B cell (primary cell): ENCODE measurements at regions not wholly inside any gene's neighbourhood (a gene's known extent, or its start where the extent isn't known, plus 50 kb on each side); places are given as distances from the start of the nearest gene placed in this dataset.

Experiments used
- ATAC-seq: fragments of 200-7000 bp; cut with Tn5 transposase; one replicate; pipeline ENCODE4 v1.10.0; 2021; ENCODE audit warnings: low read depth, mild to moderate bottlenecking, moderate number of reproducible peaks, moderate library complexity
- CTCF ChIA-PET: fragments of 350-600 bp; sonication (Branson Sonifier 250); formaldehyde crosslinking; loops from one replicate; lab custom pipeline; 2021; ENCODE audit warnings: antibody characterized with exemption, inconsistent platforms; lab: Charles Lee
- POLR2A ChIA-PET: fragments of 350-600 bp; sonication (Branson Sonifier 250); formaldehyde crosslinking; loops from one replicate; lab custom pipeline; 2021; ENCODE audit warnings: antibody characterized with exemption; lab: Charles Lee
- DNase-seq: peaks from one replicate; pipeline ENCODE4 v3.0.0; 2013
- H2AFZ ChIP-seq: 2 replicates; pipeline ENCODE4 v1.6.1; 2012; ENCODE audit warnings: mild to moderate bottlenecking, low read depth, low read length; ENCODE audit not compliant: insufficient read depth, poor library complexity, severe bottlenecking
- H3K27ac ChIP-seq, 2 donors: 1 replicate in 1 of 2; 2 replicates in 1 of 2; pipeline ENCODE4 v1.5.1; 2012 to 2013; ENCODE audit warnings: low read length in 2 of 2, mild to moderate bottlenecking in 2 of 2, moderate library complexity in 1 of 2
- H3K27me3 ChIP-seq, 4 experiments: fragments of 200-600 bp in 1 of 4; sonication (generic) in 1 of 4; replicated peaks in 1 of 4; 1 replicate in 2 of 4; 2 replicates in 2 of 4; pipeline versions ENCODE4 v1.6.1 to v1.7.0; 2013 to 2016; ENCODE audit warnings: low read length in 3 of 4, mild to moderate bottlenecking in 2 of 4, mixed read lengths in 1 of 4, moderate library complexity in 1 of 4; ENCODE audit not compliant: insufficient read depth in 4 of 4, control insufficient read depth in 3 of 4; ENCODE audit errors: control extremely low read depth in 1 of 4
- H3K36me3 ChIP-seq, 2 experiments: replicated peaks in 1 of 2; 1 replicate in 1 of 2; 2 replicates in 1 of 2; pipeline versions ENCODE4 v1.6.1 to v1.7.1; 2013; ENCODE audit warnings: low read length in 1 of 2; ENCODE audit not compliant: insufficient read depth in 2 of 2, control insufficient read depth in 1 of 2; ENCODE audit errors: control extremely low read depth in 1 of 2, extremely low read depth in 1 of 2
- H3K4me1 ChIP-seq, 2 donors: fragments of 200-600 bp in 1 of 2; sonication (generic) in 1 of 2; 1 replicate in 1 of 2; 2 replicates in 1 of 2; pipeline versions ENCODE4 v1.5.1 to v1.6.1; 2013 to 2017; ENCODE audit warnings: low read length in 2 of 2; ENCODE audit not compliant: control insufficient read depth in 2 of 2, insufficient read depth in 2 of 2
- H3K4me2 ChIP-seq: replicated peaks from 2 replicates; pipeline ENCODE3; 2012; ENCODE audit warnings: mild to moderate bottlenecking, low read depth, low read length; ENCODE audit not compliant: poor library complexity, severe bottlenecking
- H3K4me3 ChIP-seq, 5 experiments: fragments of 200-600 bp in 1 of 5; sonication (generic) in 1 of 5; 1 replicate in 3 of 5; 2 replicates in 2 of 5; pipeline versions ENCODE4 v1.5.1 to v1.7.0; 2011 to 2016; ENCODE audit warnings: low read length in 4 of 5, mild to moderate bottlenecking in 4 of 5, low read depth in 2 of 5, control low read depth in 1 of 5, moderate library complexity in 1 of 5; ENCODE audit not compliant: insufficient read depth in 1 of 5; ENCODE audit errors: control extremely low read depth in 1 of 5, extremely low read depth in 1 of 5
- H3K79me2 ChIP-seq: fragments of 200-600 bp; sonication (generic); one replicate; pipeline ENCODE4 v1.6.0; 2016; ENCODE audit warnings: low read length; ENCODE audit not compliant: control insufficient read depth, insufficient read depth
- H3K9ac ChIP-seq: fragments of 200-600 bp; sonication (generic); 2 replicates; pipeline ENCODE4 v1.6.1; 2017; ENCODE audit warnings: mild to moderate bottlenecking, low read length, moderate library complexity
- H3K9me3 ChIP-seq, 3 donors: one replicate each; pipeline versions ENCODE4 v1.6.1 to v1.7.1; 2013; ENCODE audit warnings: low read length in 2 of 3; ENCODE audit not compliant: control insufficient read depth in 2 of 3, insufficient read depth in 1 of 3; ENCODE audit errors: control extremely low read depth in 1 of 3
- H4K20me1 ChIP-seq: 2 replicates; pipeline ENCODE4 v1.6.0; 2012; ENCODE audit warnings: mild to moderate bottlenecking, low read length; ENCODE audit not compliant: insufficient read depth, control insufficient read depth, poor library complexity, severe bottlenecking
- H3K27ac Mint-ChIP-seq: one replicate; pipeline ENCODE4 v1.8.0; 2021; ENCODE audit warnings: mixed read lengths
- H3K27me3 Mint-ChIP-seq: one replicate; pipeline ENCODE4 v1.8.0; 2021; ENCODE audit warnings: mixed read lengths
- H3K4me1 Mint-ChIP-seq: one replicate; pipeline ENCODE4 v1.8.0; 2021; ENCODE audit warnings: mixed read lengths
- H3K4me3 Mint-ChIP-seq: one replicate; pipeline ENCODE4 v1.8.0; 2021; ENCODE audit warnings: mixed read lengths
- H3K9me3 Mint-ChIP-seq: one replicate; pipeline ENCODE4 v1.8.0; 2022; ENCODE audit warnings: mixed read lengths; ENCODE audit not compliant: insufficient read depth
- CTCF ChIP-seq: fragments of 200-600 bp; IDR thresholded peaks from one replicate; pipeline ENCODE4 v1.8.0; 2022; ENCODE audit warnings: antibody characterized with exemption, mild to moderate bottlenecking
- EZH2 ChIP-seq: IDR thresholded peaks from 2 replicates; pipeline ENCODE4 v1.6.1; 2012; ENCODE audit warnings: borderline replicate concordance, low read depth, mild to moderate bottlenecking, moderate library complexity, low read length; ENCODE audit not compliant: insufficient read depth, poor library complexity, severe bottlenecking
- WGBS: methylation state at CpG from one replicate; pipeline ENCODE4 v1.1.5; 2013; ENCODE audit warnings: missing lambda C conversion rate; ENCODE audit not compliant: insufficient coverage; 5-methylcytosine and 5-hydroxymethylcytosine counted together
- intact Hi-C: fragments of 100-400 bp; cut with micrococcal nuclease; formaldehyde crosslinking; loops from one replicate; pipeline ENCODE4 v1.10.0; 2022

GRCh38 chr13:74560325-74560724, 426.1 kb upstream of the KLF12 start:
- POLR2A ChIA-PET, result no interaction called here
- Histone ChIP-seq H3K27me3 (no peaks in the 10 kb centered on the region), H3K36me3 (no peaks in the 10 kb centered on the region), H3K79me2 (no peaks in the 10 kb centered on the region), H2AFZ (peak overlapping the region; percentile 45), H3K27ac (peak overlapping the region in 1 of 2 donors; percentile 14), H3K4me1 (peaks cover 5 to 23% of the 10 kb centered on the region in 2 donors), H3K4me3 (peak overlapping the region in 1 of 5 experiments; percentile 3), H4K20me1 (no peaks in the 10 kb centered on the region), H3K4me2 (peak overlapping the region; percentile 51), H3K9me3 (peaks cover 0 to 2% (median 0%) of the 10 kb centered on the region in 3 donors), H3K9ac (peak overlapping the region; percentile 14)
- DNase-seq, result peak; percentile 20
- TF ChIP-seq EZH2 (no peak), CTCF (no peak)
- no peaks in the 10 kb centered on the region for H3K9me3 Mint-ChIP-seq
- H3K4me1 Mint-ChIP-seq, result peaks cover 28% of the 10 kb centered on the region
- H3K27me3 Mint-ChIP-seq, result no peaks in the 10 kb centered on the region
- H3K27ac Mint-ChIP-seq, result no peak overlapping the region
- 40% methylated on average over 1 of the region's 4 CpGs for WGBS
- CTCF ChIA-PET, result no interaction called here
- H3K4me3 Mint-ChIP-seq, result peak overlapping the region; percentile 15
- ATAC-seq, result no peak
- intact Hi-C loops, result no loop called here

GRCh38 chr13:74557870-74558269, 423.7 kb upstream of the KLF12 start:
- Histone ChIP-seq H3K4me3 (no peak overlapping the region), H3K27me3 (no peaks in the 10 kb centered on the region), H2AFZ (no peak overlapping the region), H4K20me1 (no peaks in the 10 kb centered on the region), H3K79me2 (no peaks in the 10 kb centered on the region), H3K27ac (no peak overlapping the region), H3K4me2 (no peak overlapping the region), H3K9ac (no peak overlapping the region), H3K36me3 (no peaks in the 10 kb centered on the region), H3K4me1 (peaks cover 5 to 27% of the 10 kb centered on the region in 2 donors), H3K9me3 (no peaks in the 10 kb centered on the region)
- ChIA-PET POLR2A (no interaction called here), CTCF (no interaction called here)
- no peak overlapping the region for H3K27ac Mint-ChIP-seq
- no peak for TF ChIP-seq CTCF
- TF ChIP-seq EZH2, result no peak
- DNase-seq (no peak), ATAC-seq (no peak)
- no peaks in the 10 kb centered on the region for H3K27me3 Mint-ChIP-seq
- no CpG with 5 or more reads among the region's 1 CpG for WGBS
- H3K9me3 Mint-ChIP-seq, result no peaks in the 10 kb centered on the region
- intact Hi-C loops, result no loop called here
- H3K4me3 Mint-ChIP-seq, result no peak overlapping the region
- peaks cover 34% of the 10 kb centered on the region for H3K4me1 Mint-ChIP-seq
